Activated CD4-positive, CD25-positive, alpha-beta regulatory T cell treated with anti-CD3 and anti-CD28 coated beads, Interleukin-2, amount 50 U/mL, for 24 hours (primary cell): ENCODE measurements at regions not wholly inside any gene's neighbourhood (a gene's known extent, or its start where the extent isn't known, plus 50 kb on each side); places are given as distances from the start of the nearest gene placed in this dataset.
"Not testable (repeated sequence)": the region's sequence is repeated elsewhere in the genome, so short reads cannot be mapped to it uniquely, and the experiment has no call there.

Experiments
- ATAC-seq, 2 donors: fragments of 150-1000 bp; cut with Tn5 transposase; one replicate each; pipeline ENCODE4 v1.10.0; 2021; ENCODE audit warnings: mild to moderate bottlenecking in 1 of 2, moderate library complexity in 1 of 2

DNA sequence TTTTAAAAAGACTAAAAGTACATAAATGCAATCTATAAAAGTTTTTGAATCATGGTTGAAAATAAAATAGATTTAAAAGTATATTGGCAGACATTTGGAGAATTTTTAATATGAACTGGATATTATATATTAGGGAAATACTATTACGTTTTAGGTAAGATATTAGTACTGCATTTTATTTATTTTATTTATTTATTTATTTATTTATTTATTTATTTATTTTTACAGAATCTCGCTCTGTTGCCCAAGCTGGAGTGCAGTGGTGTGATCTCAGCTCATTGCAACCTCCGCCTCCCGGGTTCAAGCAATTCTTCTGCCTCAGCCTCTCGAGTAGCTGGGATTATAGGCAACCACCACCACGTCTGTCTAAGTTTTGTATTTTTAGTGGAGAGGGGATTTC lies 890.1 kb upstream of the MANEA start:
- not testable (repeated sequence) for ATAC-seq

DNA sequence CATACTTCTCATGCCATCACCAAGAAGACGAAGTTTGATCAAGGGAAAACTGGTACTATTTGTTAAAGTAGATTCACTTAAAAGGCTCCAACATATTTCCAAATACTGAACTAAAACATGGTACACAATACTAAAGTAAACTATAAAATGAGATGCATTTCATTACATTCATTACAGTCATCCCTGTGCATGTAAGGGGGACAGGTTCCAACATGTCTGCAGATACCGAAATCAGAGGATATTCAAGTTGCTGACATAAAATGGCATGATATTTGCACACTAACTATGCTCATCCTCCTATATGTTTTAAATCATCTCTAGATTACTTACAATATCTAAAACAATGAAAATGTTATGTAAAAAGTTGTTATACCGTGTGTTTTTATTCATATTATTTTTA lies 893.9 kb upstream of the MANEA start:
- no peak for ATAC-seq

DNA sequence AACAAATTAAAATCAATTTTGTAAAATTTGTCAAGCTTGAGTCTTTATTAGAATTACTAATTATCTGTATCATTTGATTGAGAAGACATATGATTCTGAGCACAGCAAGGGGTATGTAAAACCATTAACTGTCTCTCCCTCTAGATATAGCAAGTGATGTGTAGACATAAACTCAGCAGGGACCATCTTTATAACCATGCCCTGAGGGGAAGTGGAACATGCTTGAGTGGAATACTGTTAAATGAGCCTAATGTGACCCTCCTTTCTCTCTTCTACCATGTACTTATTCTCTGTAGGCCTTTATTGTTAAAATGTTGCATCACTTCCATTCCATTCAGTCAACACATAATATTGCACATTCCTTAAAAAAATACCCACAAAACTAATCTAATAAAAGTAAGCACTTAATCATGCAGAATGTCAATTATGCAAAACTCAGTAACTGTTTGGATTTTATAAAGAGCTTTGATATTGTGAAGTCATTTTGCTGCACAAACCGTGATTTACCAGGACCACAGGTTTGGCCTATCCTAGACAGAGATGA lies 896.6 kb upstream of the MANEA start:
- ATAC-seq, result no peak

DNA sequence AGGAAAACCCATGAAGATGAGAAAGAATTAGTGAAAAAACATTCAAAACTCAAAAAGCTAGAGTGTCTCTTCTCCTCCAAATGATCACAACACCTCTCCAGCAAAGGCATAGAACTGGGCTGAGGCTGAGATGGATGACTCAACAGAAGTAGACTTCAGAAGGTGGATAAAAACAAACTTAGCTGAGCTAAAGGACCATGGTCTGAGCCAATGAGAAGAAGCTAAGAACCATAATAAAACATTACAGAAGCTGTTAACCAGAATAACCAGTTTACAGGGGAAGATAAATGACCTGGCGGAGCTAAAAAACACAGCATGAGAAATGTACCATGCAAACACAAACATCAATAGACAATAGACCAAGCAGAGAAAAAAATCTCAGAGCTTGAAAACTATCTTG lies 904.1 kb upstream of the MANEA start:
- ATAC-seq, result no peak

DNA sequence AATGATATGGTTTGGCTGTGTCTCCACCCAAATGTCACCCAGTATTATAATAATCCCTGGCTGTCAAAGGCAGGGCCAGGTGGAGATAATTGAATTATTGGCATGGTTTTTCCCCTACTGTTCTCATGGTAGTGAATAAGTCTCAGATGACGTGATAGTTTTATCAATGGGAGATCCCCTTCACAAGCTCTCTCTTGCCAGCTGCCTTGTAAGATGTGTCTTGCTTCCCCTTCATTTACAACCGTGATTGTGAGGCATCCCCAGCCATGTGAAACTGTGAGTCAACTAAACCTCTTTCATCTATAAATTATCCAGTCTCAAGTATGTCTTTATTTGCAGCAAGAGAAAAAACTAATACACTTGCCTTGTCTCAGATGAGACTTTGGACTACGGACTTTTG lies 907.3 kb upstream of the MANEA start:
- no peak for ATAC-seq

DNA sequence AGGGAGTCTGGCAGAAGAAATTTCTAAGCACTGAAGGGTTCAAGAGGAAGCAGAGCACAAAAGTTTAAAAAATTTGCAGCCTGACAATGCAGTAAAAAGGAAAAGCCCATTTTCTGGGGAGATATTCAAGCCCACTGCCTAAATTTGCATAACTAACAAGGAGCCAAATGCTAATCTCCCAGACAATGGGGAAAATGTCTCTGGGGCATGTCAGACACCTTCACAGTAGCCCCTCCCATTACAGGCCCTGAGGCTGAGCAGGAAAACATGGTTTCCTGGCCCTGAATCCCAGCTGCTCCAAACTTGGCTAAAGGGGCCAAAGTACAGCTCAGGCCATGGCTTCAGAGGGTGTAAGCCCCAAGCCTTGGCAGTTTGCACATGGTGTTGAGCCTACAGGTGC lies 908.5 kb upstream of the MANEA start:
- no peak for ATAC-seq

DNA sequence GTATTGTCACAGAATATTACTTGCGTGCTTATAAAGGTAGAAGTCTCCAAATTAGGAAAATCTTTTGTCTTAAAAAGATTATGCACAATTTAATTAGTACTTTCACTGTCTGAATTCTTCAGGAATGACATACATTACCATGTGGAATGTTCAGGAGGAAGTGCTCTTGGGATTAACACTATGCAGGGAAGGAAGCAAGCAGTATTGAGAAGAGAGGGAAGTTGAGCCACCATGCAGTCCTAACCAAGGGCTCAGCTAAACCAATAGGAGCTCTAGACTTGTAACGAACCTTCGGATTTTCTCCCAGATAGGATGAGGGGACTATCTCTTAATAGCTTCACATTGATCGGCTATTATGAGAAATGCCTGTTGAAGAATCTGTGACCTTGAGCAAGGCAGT lies 918.4 kb upstream of the MANEA start:
- ATAC-seq, result no peak

DNA sequence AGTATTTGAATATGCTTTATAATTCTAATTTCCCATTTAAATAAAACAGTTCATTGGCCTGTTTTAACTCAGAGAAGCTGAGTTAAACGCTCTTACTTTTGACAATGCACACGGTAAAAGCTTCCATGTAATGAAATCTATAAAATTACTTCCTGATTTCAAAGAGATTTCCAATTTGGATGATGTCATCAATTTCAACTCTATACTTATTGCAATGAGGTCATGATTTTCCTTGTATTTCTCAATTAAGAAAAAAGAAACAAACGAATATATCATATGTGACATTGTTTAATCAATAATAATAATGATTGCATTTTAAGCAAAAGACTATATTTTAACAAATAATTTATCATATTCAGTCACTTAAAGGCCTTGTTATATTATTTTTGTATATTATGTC lies 926.1 kb upstream of the MANEA start:
- no peak for ATAC-seq

DNA sequence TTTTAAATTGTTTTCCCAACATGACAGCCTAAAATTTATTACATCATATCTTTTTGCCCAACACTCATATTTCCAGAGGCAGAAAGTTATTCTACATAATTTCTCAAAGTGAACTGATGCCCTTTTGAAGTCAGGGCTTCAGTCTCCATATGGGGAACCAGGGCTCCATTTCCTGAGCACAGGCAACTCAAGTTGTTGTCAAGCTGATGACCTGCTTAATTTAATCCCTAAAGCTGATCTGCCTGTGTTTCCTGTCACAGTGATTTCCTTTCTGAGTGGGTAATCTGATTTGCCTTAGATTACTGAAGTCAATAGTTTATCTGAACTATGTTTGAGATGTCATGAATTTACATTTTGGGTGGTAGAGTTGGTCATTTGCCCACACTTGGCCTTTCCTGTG lies 932.1 kb upstream of the MANEA start:
- ATAC-seq, result no peak

DNA sequence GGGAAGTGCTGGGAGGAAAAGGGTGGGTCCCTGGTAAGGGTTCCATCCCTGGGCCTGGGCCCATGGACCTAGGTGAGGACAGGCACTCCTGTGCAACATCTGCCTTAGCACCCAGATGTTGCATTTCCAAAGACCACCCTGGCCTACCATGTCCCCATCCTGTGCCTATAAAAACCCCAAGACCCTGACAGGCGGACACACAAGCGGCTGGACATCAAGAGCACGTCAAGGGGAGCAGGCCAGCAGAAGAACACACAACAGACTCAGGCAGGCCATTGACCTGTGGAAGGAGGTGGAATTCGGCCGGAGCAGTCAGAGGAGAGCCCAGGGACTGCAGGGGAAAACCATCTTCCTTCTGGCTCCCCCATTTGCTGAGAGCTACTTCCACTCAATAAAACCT lies 937.8 kb upstream of the MANEA start:
- no peak for ATAC-seq

DNA sequence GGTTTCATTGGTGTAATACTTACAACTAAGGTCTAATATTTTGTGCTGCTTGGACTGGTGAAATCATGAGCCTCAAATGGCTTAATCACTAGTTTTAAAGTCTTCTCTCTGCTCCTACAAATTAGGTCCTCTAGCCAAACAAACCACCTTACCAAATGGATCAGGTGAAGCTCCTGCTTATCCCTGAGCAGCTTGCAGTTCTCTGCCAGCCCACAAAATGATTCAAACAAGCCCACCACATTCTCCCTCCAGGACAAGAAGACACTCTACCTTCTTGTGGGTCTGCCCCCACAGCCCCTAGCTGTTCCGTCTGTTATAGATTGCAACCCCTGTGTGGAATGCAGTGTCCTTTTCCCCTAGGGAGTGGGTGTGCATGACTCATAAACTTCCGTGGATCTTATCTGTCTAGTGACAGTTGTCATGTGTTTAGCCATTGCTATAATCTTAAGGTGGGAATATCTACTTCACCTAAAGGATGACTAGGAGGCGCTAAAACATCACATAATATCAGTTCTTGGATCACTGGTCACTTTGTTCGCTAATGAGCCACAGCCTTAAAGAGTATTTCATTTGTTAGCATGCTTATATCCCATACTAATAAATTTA lies 940.5 kb upstream of the MANEA start:
- no peak for ATAC-seq

DNA sequence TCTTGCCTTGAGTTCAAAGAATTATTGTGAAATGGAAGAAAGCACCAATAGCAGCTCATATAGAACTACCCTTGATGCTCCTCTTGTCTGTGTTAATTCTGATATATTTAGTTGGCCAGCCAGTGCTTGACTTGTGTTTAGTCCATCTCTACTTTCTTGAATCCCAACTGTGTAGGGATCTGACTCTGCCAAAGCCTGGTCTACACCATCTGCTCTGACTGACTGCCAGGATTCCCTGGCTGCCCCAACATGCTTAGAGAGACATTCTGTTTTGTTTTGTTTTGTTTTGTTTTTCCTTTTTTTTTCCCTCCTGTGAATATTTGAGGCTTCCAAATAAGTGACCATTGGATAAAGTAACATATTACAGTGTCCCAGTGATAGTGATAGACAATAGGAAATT lies 953.7 kb upstream of the MANEA start:
- ATAC-seq, result no peak

DNA sequence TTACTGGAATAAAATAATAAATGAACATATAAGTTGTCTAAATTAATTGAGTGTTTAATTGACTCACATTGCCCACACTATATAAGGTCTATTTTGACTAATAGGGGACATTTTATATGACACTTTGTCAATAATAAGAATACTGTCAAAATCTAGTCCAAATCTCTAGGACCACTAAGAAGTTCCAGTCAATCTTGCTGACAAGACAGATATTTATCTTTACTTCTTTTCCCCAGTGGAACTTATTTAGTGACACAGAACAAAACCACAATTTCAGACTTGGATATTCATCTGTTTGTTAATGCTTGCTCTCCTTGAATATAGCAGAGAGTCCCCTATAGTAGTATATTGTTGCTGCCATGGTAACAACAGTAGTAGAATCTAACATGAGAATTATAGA lies 954.6 kb upstream of the MANEA start:
- ATAC-seq, result no peak

DNA sequence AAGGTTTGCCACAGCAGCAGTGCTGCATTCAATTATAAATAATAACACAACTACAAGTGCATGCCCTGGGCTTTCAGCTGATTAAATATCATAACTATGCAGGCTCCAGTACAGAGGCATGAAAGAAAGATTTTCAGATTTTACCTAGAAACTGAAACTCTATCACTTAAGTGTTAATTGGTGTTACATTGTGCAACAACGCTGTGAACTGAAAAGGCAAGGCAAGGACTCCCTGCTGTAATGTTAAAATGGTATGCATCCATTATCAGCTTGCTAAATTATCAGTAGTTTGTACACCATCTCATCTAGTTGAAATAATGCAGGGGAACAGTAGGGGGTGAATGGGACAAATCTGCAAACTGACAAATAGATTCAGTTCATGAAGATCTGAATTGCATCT lies 976.7 kb upstream of the MANEA start:
- no peak for ATAC-seq

DNA sequence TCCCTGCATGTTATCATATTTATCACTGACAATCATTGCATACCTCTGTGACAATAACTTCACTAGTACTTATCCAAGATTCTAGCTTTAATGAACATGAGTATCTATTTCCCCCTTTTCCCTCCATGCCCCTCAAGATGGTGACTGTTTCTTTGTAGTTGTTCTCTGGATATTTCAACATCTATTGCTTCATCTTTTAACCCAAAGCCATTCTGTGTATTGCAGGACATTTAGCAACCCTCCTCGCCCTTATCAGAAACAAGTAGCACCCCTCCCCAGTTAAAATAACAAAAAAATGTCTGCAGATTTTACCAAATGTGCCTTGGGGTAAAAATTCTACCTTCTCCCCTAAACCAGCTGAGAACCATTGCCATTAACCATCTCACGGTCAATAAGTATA lies 979.8 kb upstream of the MANEA start:
- ATAC-seq, result no peak

DNA sequence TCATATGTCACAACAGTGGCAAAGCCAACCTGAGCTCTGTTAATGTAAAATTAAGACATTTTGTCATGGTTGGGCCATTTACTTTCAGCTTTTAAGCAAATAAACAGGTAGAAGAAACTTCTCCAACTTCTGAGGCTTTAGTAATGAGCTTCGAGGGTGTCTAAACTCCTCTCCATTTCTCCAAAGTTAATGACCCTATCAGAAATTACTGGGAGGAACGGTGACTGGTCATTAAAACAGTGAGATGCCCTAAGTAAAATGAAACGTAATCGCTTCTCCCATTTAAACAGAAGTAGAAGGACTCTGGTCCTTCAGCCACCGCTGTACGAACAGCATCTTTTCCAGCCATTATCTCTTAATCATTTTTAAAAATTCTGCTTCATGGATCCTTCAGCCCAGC lies 986.9 kb upstream of the MANEA start:
- no peak for ATAC-seq

DNA sequence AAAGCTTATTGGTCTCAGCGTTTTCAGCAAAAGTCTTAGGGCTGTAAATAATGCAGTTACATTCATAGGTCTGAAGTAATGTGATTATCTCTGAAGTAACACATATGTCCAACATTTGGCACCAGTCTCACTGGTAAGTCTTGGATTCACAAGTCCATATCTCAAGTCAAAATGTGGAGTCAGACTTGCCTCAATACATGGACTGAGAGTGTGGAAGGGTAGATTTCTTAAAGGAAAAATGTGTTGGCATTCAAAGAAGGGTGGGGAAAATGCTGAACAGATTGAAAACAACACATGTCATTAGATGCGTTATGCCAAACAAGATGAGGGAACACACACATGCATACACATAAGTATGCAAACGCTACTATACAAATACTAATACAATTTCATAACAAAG lies 989.0 kb upstream of the MANEA start:
- ATAC-seq, result no peak

DNA sequence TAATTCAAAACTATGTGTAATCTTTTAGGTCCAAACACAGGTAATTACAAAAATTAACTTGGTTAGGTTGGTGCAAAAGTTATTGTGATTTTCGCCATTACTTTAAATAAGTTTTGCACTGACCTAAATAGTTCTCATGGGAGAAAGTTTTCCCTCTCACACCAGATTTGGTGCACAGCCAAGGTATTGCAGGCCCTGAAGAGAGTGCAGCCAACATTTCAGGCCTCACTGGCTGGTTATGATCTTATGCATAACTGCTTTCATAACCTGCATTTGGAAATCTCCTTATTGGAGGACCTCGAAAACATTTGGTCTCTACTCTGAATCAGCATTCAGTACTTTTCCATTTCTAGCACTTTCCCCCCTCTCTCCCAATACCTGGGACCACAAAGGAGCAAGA lies 993.1 kb upstream of the MANEA start:
- ATAC-seq, result no peak

DNA sequence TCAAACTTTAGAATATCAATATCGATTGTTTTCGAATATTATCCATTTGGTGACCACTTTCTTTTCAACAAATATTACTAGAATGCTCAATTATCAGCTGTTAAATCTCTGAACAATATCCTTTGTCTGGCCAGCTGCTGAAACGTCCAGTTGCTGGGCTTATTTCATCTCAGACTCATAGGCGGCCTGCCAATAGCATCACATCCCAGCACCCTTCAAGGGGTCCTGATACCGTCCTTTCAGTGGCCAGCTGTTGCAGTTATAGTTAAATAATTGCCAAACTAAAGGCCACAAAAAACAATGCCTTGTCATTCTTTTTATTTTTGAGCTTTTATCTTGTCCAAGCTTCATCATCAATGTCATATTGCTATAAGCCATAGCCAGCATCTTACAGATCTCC lies 1006.8 kb upstream of the MANEA start:
- no peak for ATAC-seq

DNA sequence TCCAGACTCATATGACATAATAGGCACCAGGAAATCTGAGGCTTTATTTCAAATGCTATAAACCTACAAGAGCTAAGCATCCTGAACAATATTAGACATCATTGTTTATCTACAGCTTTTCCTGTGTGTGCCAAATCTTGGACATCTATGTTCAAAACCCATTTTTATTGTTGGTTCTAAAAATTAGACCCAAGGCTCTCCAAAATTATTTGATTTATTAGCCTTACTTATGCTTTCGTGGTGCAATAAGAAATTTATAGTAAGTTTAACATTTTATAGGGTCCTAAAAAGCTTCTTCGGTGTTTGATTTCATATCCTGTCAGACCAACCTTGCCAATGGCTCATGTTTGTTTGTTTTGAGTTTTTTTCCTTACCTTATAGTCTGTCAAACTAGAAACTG lies 1014.5 kb upstream of the MANEA start:
- no peak for ATAC-seq

DNA sequence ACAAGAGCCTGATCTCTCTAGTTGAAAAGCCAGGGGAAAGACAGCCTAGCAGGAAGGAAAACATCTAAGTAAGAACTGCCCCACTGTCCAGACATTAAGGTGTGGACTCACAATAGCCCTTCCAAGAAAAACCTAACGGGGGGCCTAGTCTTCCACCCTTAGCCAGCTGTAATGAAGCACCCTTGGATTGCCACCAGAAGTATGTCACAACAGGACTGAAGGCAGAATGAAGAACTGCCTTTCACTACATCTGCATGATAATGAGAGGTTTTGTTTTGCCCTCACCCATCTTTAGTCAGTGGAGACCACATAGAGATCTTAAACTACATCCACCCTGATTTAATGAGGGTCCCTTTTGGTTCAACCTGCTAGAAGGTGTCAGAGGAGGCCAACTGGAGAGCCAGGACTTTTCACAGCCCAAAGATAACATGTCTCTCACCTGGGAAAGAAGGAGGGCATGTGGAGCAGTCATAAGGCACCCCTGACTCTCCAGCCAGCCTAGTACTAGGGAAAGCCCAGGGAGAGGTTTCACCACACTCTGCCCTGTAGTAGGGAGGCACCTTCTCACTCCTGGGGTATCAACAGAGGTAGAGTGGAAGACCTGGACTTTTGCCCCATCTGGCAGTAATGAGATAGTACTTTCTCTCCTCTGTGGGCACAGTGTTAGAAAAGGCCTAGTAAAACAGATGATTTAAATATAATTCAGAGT lies 1017.4 kb upstream of the MANEA start:
- no peak for ATAC-seq

DNA sequence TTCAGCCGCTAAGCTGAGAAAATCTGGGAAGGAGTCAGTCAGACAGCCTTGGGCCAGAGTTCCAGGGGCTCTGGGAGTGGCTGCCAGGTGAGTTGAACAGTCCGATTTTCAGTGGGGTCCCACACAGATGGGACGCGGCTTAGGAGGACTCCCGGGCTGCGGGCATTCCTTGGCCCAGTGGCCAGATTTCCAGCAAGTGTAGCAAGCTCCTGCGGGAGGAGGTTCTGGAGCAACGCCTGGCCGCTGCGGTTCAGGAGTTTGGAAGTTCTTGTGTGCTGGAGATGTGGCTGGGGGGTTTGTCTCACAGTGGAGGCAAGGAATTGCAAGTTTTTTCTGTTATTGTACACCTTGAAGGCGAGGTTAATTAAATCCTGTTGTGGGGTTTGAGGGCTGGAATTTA lies 1020.1 kb upstream of the MANEA start:
- not testable (repeated sequence) for ATAC-seq

DNA sequence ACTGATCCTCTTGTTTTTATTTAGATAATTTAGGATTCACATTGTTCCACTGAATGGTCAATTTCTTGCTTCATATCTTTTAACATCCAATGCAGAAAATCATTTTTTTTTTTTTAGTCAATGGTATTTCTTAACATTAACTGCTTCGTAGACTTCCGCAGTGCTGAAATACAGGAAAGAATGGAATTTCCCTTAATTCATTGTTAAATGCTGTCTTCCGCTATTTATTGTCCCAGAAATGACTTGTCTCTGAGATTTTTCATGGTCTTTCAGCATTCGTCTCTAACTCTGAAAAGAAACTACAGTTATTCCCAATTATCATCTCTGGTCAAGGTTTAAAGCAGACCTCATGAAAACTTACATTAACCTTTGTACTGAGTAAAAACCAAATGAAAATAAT lies 1029.1 kb upstream of the MANEA start:
- no peak for ATAC-seq

DNA sequence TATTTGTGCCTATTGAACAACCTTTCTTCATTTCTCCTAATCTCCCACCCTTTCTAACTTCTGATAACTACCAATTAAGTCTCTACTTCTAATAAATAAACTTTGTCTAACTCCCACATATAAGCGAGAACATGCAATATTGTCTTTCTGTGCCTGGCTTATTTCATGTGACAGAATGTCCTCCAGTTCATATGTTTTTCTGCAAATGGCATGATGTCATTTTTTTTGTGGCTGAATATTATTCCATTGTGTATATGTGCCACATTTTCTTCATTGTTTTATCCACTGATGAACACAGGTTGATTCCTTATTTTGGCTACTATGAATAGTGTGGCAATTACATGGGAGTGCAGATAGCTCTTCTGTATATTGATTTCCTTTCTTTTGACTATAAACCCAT lies 1041.5 kb upstream of the MANEA start:
- no peak for ATAC-seq
